ENCODE measurements at regions not wholly inside any gene's neighbourhood (a gene's known extent, or its start where the extent isn't known, plus 50 kb on each side); places are given as distances from the start of the nearest gene placed in this dataset.

DNA sequence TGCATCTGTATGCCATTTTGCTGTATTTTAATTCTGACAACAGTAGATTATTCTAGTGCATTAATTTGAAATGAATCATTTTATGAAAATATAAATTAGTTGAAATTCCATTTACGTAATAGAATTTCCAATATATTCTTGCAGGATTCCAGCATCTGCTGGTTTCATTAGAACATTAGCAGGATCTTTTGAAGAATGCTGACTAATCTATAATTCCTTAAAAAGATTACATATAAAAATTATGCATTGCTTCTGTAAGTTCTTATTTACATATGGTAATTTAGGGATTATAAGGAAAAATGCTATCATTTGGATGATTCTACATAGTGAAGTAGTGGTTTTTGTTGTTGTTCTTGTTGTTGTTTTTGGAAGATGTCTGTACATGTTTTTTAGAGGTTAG lies 182.2 kb upstream of the GNPDA2 start:
- intact Hi-C loops (cut with micrococcal nuclease; ENCODE audit: unreplicated experiment) = no loop called here
- ChIA-PET POLR2A (no interaction called here), CTCF (ENCODE audit: low intra/inter-chr PET ratio, low total read pairs) (no interaction called here)
- Histone ChIP-seq H3K27me3 (ENCODE audit: control insufficient read depth in 1 of 2, insufficient read depth in 2 of 2, low read length in 2 of 2) (no peaks in the 10 kb centered on the region), H3K9me3 (ENCODE audit: low read length) (no peaks in the 10 kb centered on the region), H3K27ac (ENCODE audit: extremely low read length, insufficient read depth, low read length) (no peak overlapping the region), H3K79me2 (ENCODE audit: insufficient read depth, low read length) (no peaks in the 10 kb centered on the region), H3K4me3 (replicated peaks in 1 of 3; ENCODE audit: insufficient read depth in 1 of 3, low read depth in 2 of 3, low read length in 3 of 3) (no peak overlapping the region), H2AFZ (ENCODE audit: low read length) (no peak overlapping the region), H3K4me2 (ENCODE audit: low read depth, low read length) (no peak overlapping the region), H3K9ac (ENCODE audit: insufficient read depth, low read depth, low read length) (no peak overlapping the region), H4K20me1 (ENCODE audit: insufficient read depth, low read length) (no peaks in the 10 kb centered on the region), H3K36me3 (replicated peaks in 1 of 2; ENCODE audit: control insufficient read depth in 1 of 2, insufficient read depth in 2 of 2, low read length in 2 of 2) (no peaks in the 10 kb centered on the region), H3K4me1 (ENCODE audit: insufficient read depth, low read length) (no peaks in the 10 kb centered on the region)
- TF ChIP-seq MAFK (conservative IDR thresholded peaks at IDR 0.05 in 1 of 2, IDR thresholded peaks at IDR 0.05 in 1 of 2; ENCODE audit: low read length in 2 of 2) (peak; percentile 31 to 74; a peak in 2 of 4 replicates), SIN3A (IDR thresholded peaks at IDR 0.05; ENCODE audit: borderline replicate concordance, low read depth, low read length) (no peak), MAFF (IDR thresholded peaks at IDR 0.05; ENCODE audit: low read depth, low read length) (peak; percentile 51)
- no peak for DNase-seq (ENCODE audit: low spot score)
- ATAC-seq = no peak
- in situ Hi-C loops (cut with HindIII; ENCODE audit: extremely low pct_ligation_motif_present, low pct_unique_long_range_greater_than_20kb) = no loop called here
- FAIRE-seq = no peak
- BruUV-seq (replicated peaks) = no TSS peak
- 0% methylated on average over 1 of the region's 1 CpG for WGBS (ENCODE audit: low lambda C conversion rate)

GRCh38 chr4:44872246-44872645 lies 145.9 kb upstream of the GNPDA2 start:
- Histone ChIP-seq H4K20me1 (ENCODE audit: insufficient read depth, low read length) (no peaks in the 10 kb centered on the region), H3K4me2 (ENCODE audit: low read depth, low read length) (no peak overlapping the region), H3K9me3 (ENCODE audit: low read length) (no peaks in the 10 kb centered on the region; the same call in 1 of the 2 replicates), H3K79me2 (ENCODE audit: insufficient read depth, low read length) (no peaks in the 10 kb centered on the region), H3K36me3 (replicated peaks in 1 of 2; ENCODE audit: control insufficient read depth in 1 of 2, insufficient read depth in 2 of 2, low read length in 2 of 2) (no peaks in the 10 kb centered on the region), H3K27ac (ENCODE audit: extremely low read length, insufficient read depth, low read length) (no peak overlapping the region), H2AFZ (ENCODE audit: low read length) (no peak overlapping the region), H3K4me1 (ENCODE audit: insufficient read depth, low read length) (no peaks in the 10 kb centered on the region), H3K9ac (ENCODE audit: insufficient read depth, low read depth, low read length) (no peak overlapping the region), H3K4me3 (replicated peaks in 1 of 3; ENCODE audit: insufficient read depth in 1 of 3, low read depth in 2 of 3, low read length in 3 of 3) (no peak overlapping the region), H3K27me3 (ENCODE audit: control insufficient read depth in 1 of 2, insufficient read depth in 2 of 2, low read length in 2 of 2) (no peaks in the 10 kb centered on the region)
- ChIA-PET CTCF (ENCODE audit: low intra/inter-chr PET ratio, low total read pairs) (no interaction called here), POLR2A (no interaction called here)
- ATAC-seq (no peak), FAIRE-seq (no peak), DNase-seq (ENCODE audit: low spot score) (no peak)
- intact Hi-C loops (cut with micrococcal nuclease; ENCODE audit: unreplicated experiment) (no loop called here), in situ Hi-C loops (cut with HindIII; ENCODE audit: extremely low pct_ligation_motif_present, low pct_unique_long_range_greater_than_20kb) (no loop called here)
- no TSS peak for BruUV-seq (replicated peaks)
- TF ChIP-seq CCAR2 (optimal IDR thresholded peaks at IDR 0.05; ENCODE audit: low read depth, low read length) = no peak
- TF ChIP-seq CC2D1A (CRISPR knock-in tag; IDR thresholded peaks at IDR 0.05) = no peak
- TF ChIP-seq ZNF552 (CRISPR knock-in tag; IDR thresholded peaks at IDR 0.05; ENCODE audit: borderline replicate concordance) = no peak
- no peak for TF ChIP-seq IRF1 (CRISPR knock-in tag; IDR thresholded peaks at IDR 0.05; ENCODE audit: low read depth)
- TF ChIP-seq SALL1 (CRISPR knock-in tag; IDR thresholded peaks at IDR 0.05) = no peak
- no peak for TF ChIP-seq ZNF292 (CRISPR knock-in tag; IDR thresholded peaks at IDR 0.05; ENCODE audit: borderline replicate concordance, low read depth)
- TF ChIP-seq KIAA2018 (CRISPR knock-in tag; IDR thresholded peaks at IDR 0.05; ENCODE audit: borderline replicate concordance) = no peak
- no peak for TF ChIP-seq NFKB2 (CRISPR knock-in tag; IDR thresholded peaks at IDR 0.05; ENCODE audit: borderline replicate concordance)

Data from HepG2 (cell line).